ENCODE measurements at regions not wholly inside any gene's neighbourhood (a gene's known extent, or its start where the extent isn't known, plus 50 kb on each side); places are given as distances from the start of the nearest gene placed in this dataset.

- DNase-seq: no peak
These were observed 984.2 kb downstream of the AMY1C start for GRCh38 chr1:104733866-104734265.

- DNase-seq: no peak
These were observed 996.2 kb downstream of the AMY1C start for GRCh38 chr1:104745875-104746274.

- no peak for DNase-seq
These were observed 997.3 kb downstream of the AMY1C start for GRCh38 chr1:104746994-104747393.

GRCh38 chr1:104760017-104760416, 1010.3 kb downstream of the AMY1C start:
- no peak for DNase-seq

- peak; percentile 35 for DNase-seq
These were observed 1012.4 kb downstream of the AMY1C start for GRCh38 chr1:104761961-104762570.

GRCh38 chr1:104765085-104765484, 1015.4 kb downstream of the AMY1C start:
- no peak for DNase-seq

GRCh38 chr1:104768466-104768865, 1018.8 kb downstream of the AMY1C start:
- DNase-seq: no peak

- DNase-seq: peak; percentile 77
These were observed 1030.9 kb downstream of the AMY1C start for GRCh38 chr1:104780470-104781078.

GRCh38 chr1:104785575-104786187, 1036.0 kb downstream of the AMY1C start:
- DNase-seq: no peak

GRCh38 chr1:104787866-104788510, 1038.3 kb downstream of the AMY1C start:
- DNase-seq: no peak

- no peak for DNase-seq
These were observed 1041.3 kb downstream of the AMY1C start for GRCh38 chr1:104791030-104791429.

GRCh38 chr1:104794035-104794434, 1044.3 kb downstream of the AMY1C start:
- DNase-seq: no peak

GRCh38 chr1:104795931-104796330, 1046.2 kb downstream of the AMY1C start:
- DNase-seq: no peak

GRCh38 chr1:104797982-104798381, 1048.3 kb downstream of the AMY1C start:
- DNase-seq: no peak

GRCh38 chr1:104801344-104801743, 1051.6 kb downstream of the AMY1C start:
- no peak for DNase-seq

GRCh38 chr1:104804147-104804546, 1054.4 kb downstream of the AMY1C start:
- no peak for DNase-seq

- no peak for DNase-seq
These were observed 1057.9 kb downstream of the AMY1C start for GRCh38 chr1:104807590-104807989.

GRCh38 chr1:104825401-104825800, 1075.7 kb downstream of the AMY1C start:
- no peak for DNase-seq

GRCh38 chr1:104830534-104830933, 1080.8 kb downstream of the AMY1C start:
- DNase-seq: no peak

- DNase-seq: no peak
These were observed 1102.5 kb downstream of the AMY1C start for GRCh38 chr1:104852151-104852550.

- DNase-seq: no peak
These were observed 1103.6 kb downstream of the AMY1C start for GRCh38 chr1:104853276-104853675.

GRCh38 chr1:104854529-104854928, 1104.8 kb downstream of the AMY1C start:
- DNase-seq: no peak

- no peak for DNase-seq
These were observed 1105.9 kb downstream of the AMY1C start for GRCh38 chr1:104855550-104855949.

GRCh38 chr1:104856091-104856490, 1106.4 kb downstream of the AMY1C start:
- DNase-seq: no peak

Data from eye (tissue), 1 donor.